Left lung (tissue), 4 donors: ENCODE measurements at regions not wholly inside any gene's neighbourhood (a gene's known extent, or its start where the extent isn't known, plus 50 kb on each side); places are given as distances from the start of the nearest gene placed in this dataset.

ENCODE experiments used
- ATAC-seq: fragments of 200-7000 bp; cut with Tn5 transposase; one replicate; pipeline ENCODE4 v1.9.1; 2020; ENCODE audit warnings: moderate library complexity
- DNase-seq, 4 donors: peaks; one replicate each; pipeline ENCODE4 v3.0.0-alpha.2; 2013 to 2020
- H3K27ac ChIP-seq, 2 donors: fragments of 200-600 bp; sonication (generic) in 1 of 2; one replicate each; pipeline versions ENCODE4 v1.5.0 to v1.8.0; 2020 to 2021
- H3K27me3 ChIP-seq, 2 donors: fragments of 200-600 bp; sonication (generic) in 1 of 2; one replicate each; pipeline versions ENCODE4 v1.5.0 to v1.8.0; 2020 to 2021
- H3K36me3 ChIP-seq, 2 donors: fragments of 200-600 bp; sonication (generic) in 1 of 2; one replicate each; pipeline versions ENCODE4 v1.5.0 to v1.8.0; 2020 to 2021
- H3K4me1 ChIP-seq, 2 donors: fragments of 200-600 bp; one replicate each; pipeline ENCODE4 v1.8.0; 2021
- H3K4me3 ChIP-seq, 2 donors: fragments of 200-600 bp; sonication (generic) in 1 of 2; one replicate each; pipeline versions ENCODE4 v1.5.0 to v1.8.0; 2020 to 2021; ENCODE audit warnings: mild to moderate bottlenecking in 1 of 2
- H3K9me3 ChIP-seq, 2 donors: fragments of 200-600 bp; sonication (generic) in 1 of 2; one replicate each; pipeline versions ENCODE4 v1.5.0 to v1.8.0; 2020 to 2021
- intact Hi-C, 2 donors: fragments of 100-400 bp; cut with DNase I; formaldehyde crosslinking; loops; one replicate each; pipeline versions ENCODE4 v1.11.2 to v1.14.2; 2022
- TF ChIP-seq, protein P1 (sequence below), 2 donors: fragments of 200-600 bp; sonication (generic) in 1 of 2; IDR thresholded peaks; one replicate each; pipeline versions ENCODE4 v1.5.0 to v1.8.0; 2021; ENCODE audit warnings: antibody characterized with exemption in 2 of 2
- donor health status: DM: no; HTN: yes; CAD: no.
- donor health status: DM: no; HTN: no; CAD: no.

DNA sequence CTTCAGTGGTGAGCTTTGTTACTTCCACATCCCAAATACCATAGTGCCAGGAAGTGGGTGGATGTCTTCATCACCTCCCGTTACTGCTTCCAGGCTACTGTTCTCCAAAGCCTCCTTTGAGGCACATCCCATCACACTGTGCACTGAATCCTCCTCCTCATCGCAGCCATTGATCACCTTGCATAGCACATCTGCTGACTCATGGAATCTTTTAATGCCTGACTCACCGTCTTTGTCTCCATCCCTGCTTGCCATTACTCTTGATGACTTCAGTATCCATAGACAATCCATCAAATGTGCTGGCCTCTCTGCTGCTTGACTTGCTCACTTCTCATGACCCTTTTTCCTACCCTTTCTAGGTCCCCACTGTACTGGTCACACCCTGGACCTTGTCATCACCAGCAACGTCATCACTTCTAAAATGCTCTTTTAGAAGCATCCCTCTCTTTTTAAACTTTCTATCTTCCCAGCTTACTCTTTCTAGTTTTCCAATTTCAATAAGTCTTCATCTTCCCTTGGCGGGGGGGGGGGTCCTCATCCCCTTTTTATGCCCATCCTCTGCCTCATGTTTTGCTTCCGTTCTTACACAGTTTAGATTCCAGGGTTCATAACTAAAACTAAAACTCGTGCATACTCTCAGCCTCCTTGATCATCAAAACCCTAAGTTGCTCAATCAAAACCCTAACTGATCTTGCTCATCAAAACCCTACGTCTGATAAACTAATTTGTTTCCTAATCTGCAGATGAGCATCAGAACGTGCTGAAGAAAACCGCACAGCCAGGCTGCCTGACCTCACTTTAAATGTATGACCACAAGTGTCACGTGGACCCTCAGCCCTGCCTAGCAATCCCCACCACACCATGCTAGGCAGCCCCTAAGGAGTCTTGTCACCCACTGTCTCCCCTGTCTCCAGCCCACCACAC, 289.7 kb upstream of the ZFHX3 start:
- Histone ChIP-seq H3K4me3 (no peak overlapping the region), H3K36me3 (no peaks in the 10 kb centered on the region), H3K27me3 (peaks cover 0 to 6% of the 10 kb centered on the region in 2 donors), H3K27ac (no peak overlapping the region), H3K4me1 (no peaks in the 10 kb centered on the region), H3K9me3 (no peaks in the 10 kb centered on the region)
- intact Hi-C loops = no loop called here
- TF ChIP-seq, protein P1, sequence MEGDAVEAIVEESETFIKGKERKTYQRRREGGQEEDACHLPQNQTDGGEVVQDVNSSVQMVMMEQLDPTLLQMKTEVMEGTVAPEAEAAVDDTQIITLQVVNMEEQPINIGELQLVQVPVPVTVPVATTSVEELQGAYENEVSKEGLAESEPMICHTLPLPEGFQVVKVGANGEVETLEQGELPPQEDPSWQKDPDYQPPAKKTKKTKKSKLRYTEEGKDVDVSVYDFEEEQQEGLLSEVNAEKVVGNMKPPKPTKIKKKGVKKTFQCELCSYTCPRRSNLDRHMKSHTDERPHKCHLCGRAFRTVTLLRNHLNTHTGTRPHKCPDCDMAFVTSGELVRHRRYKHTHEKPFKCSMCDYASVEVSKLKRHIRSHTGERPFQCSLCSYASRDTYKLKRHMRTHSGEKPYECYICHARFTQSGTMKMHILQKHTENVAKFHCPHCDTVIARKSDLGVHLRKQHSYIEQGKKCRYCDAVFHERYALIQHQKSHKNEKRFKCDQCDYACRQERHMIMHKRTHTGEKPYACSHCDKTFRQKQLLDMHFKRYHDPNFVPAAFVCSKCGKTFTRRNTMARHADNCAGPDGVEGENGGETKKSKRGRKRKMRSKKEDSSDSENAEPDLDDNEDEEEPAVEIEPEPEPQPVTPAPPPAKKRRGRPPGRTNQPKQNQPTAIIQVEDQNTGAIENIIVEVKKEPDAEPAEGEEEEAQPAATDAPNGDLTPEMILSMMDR (IDR thresholded peaks at IDR 0.05) = no peak
- ATAC-seq (no peak), DNase-seq (no peak)

DNA sequence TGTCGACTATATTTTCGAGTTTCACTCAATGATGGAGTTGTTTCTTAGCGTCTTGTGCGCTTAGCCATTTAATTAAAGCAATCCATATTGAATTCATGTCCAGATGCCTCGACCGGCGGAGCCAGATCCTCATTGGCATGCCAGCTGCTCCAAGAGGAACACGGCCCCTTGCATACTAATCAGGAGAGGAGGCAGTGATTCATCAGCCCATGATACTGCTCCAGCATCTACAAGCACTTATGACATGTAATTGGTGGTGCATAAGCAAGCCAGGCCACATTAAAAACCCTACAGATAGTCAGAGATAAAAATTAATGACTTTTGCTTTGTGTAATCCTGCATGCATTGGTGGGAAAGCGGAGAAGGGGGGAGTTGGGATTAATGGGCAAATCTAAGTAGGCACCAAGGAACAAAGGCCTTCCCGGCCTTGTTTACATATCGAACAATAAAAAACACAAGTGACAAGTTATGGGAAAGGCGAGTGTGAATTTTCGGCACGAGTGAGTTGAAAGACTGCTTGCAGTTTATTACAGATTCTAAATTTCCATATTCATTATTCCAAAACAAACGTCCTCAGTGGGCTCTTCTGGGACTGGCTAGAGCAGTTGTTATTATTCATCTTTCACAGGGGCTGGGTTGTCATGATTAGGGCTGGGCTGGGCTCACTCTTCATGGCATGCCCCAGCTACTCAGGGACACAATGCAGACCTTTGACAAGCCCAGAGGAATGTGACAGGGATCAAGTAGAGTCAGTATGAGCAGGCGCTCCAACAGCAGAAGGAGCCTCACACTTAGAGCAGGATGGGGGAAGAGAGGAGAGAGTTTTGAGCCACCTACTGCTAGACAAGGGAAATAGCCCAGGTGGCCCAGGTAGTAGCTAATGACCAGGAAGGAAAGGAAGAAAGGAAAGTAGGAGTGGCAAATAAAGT, 281.7 kb upstream of the ZFHX3 start:
- TF ChIP-seq, protein P1 (IDR thresholded peaks at IDR 0.05) = no peak
- no peak for ATAC-seq
- intact Hi-C loops = no loop called here
- peaks cover 0 to 7% of the 10 kb centered on the region in 2 donors for H3K27me3 ChIP-seq
- no peaks in the 10 kb centered on the region for H3K9me3 ChIP-seq
- H3K4me1 ChIP-seq = no peaks in the 10 kb centered on the region
- no peaks in the 10 kb centered on the region for H3K36me3 ChIP-seq
- H3K27ac ChIP-seq = no peak overlapping the region
- no peak for DNase-seq
- no peak overlapping the region for H3K4me3 ChIP-seq

DNA sequence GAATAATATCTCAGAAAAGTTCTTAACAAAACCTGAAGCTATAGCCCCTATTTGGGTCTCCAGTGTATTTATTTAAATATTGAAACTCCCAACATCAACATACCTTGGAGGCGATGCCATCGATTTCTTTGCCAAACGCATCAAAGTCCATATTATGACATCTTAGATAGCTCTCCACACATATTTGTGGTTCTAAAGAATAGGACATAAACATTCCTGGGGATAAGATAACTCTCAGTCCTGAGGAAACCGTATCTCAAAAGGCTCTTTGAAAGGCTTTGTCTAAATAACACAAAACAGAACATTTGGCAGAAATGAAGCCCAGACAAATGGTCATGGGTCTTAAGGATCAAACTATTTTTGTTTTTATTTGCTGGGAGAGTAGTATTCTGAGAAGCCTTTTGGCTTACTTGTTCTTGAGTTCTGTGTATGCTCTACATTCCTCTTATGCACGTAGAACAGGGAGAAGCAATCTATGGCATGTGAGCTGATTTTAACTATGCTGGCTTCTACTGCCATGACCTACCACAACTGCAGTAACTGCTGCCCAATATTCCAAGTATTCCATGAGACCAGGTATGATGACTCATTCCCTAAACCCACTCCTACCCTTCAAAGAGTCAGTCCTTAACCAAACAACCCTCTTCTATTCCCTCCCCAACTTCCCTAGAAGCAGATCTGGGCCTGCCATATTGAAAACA, 279.0 kb upstream of the ZFHX3 start:
- Histone ChIP-seq H3K9me3 (no peaks in the 10 kb centered on the region), H3K36me3 (no peaks in the 10 kb centered on the region), H3K4me3 (no peak overlapping the region), H3K27ac (no peak overlapping the region), H3K4me1 (no peaks in the 10 kb centered on the region), H3K27me3 (peaks cover 0 to 2% of the 10 kb centered on the region in 2 donors)
- ATAC-seq = no peak
- DNase-seq = no peak
- TF ChIP-seq, protein P1 (IDR thresholded peaks at IDR 0.05) = no peak
- intact Hi-C loops = no loop called here

DNA sequence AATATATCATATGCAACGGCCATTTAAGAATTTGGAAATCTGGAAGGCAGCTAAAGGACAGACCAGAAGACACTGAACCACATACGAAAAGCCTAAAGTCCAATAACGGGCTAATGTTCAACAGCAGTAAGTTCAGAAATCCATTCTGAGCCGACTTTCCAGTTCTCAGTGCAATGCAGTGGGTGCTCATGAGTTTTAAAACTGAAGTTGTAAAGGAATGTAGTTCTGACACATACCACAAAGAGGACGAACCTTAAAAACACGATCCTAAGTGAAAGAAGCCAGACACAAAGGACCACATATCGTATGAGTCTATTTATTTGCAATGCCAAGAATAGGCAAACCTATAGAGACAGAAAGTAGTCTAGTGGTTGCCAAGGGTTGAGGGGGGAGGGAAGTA, 278.3 kb upstream of the ZFHX3 start:
- TF ChIP-seq, protein P1 (IDR thresholded peaks at IDR 0.05) = no peak
- H3K9me3 ChIP-seq = no peaks in the 10 kb centered on the region
- no peaks in the 10 kb centered on the region for H3K36me3 ChIP-seq
- H3K4me1 ChIP-seq = no peaks in the 10 kb centered on the region
- no peak overlapping the region for H3K4me3 ChIP-seq
- intact Hi-C loops = no loop called here
- H3K27ac ChIP-seq = no peak overlapping the region
- DNase-seq = no peak
- no peaks in the 10 kb centered on the region for H3K27me3 ChIP-seq
- no peak for ATAC-seq
